Frontal cortex (tissue), 3 donors: ENCODE measurements at regions not wholly inside any gene's neighbourhood (a gene's known extent, or its start where the extent isn't known, plus 50 kb on each side); places are given as distances from the start of the nearest gene placed in this dataset.

Experiments
- DNase-seq, 2 donors: peaks; one replicate each; pipeline ENCODE4 v3.0.0; 2012; ENCODE audit warnings: low spot score in 2 of 2
- FAIRE-seq: peaks from 2 replicates; lab custom pipeline; 2012; peaks lifted over from hg19 to GRCh38; lab: Jason Lieb, UNC
- donor health status: control.
- donor health status: control.
- donor health status: control.

GRCh38 chr2:125444106-125444505 lies 1211.9 kb upstream of the GYPC start:
- DNase-seq (no peak), FAIRE-seq (no peak)

- FAIRE-seq, result no peak
- no peak for DNase-seq
Measured at GRCh38 chr2:125445495-125445894, 1210.5 kb upstream of the GYPC start.

GRCh38 chr2:125450092-125450491 lies 1205.9 kb upstream of the GYPC start:
- DNase-seq, result no peak
- FAIRE-seq, result no peak

GRCh38 chr2:125455110-125455509 lies 1200.8 kb upstream of the GYPC start:
- DNase-seq (no peak), FAIRE-seq (no peak)

- no peak for DNase-seq
Measured at GRCh38 chr2:125456693-125457363, 1199.1 kb upstream of the GYPC start.

GRCh38 chr2:125471963-125472362 lies 1184.0 kb upstream of the GYPC start:
- no peak for FAIRE-seq

More at GRCh38 chr2:125456693-125457363, 1199.1 kb upstream of the GYPC start:
- FAIRE-seq, result no peak

GRCh38 chr2:125479143-125479636 lies 1176.8 kb upstream of the GYPC start:
- no peak for FAIRE-seq
- no peak for DNase-seq

More at GRCh38 chr2:125471963-125472362, 1184.0 kb upstream of the GYPC start:
- no peak for DNase-seq

GRCh38 chr2:125490308-125490707 lies 1165.7 kb upstream of the GYPC start:
- DNase-seq (no peak), FAIRE-seq (no peak)

GRCh38 chr2:125491663-125492062 lies 1164.3 kb upstream of the GYPC start:
- no peak for DNase-seq
- FAIRE-seq, result no peak

- DNase-seq, result no peak
Measured at GRCh38 chr2:125512313-125512712, 1143.6 kb upstream of the GYPC start.

GRCh38 chr2:125516496-125517109 lies 1139.4 kb upstream of the GYPC start:
- FAIRE-seq, result no peak

More at GRCh38 chr2:125512313-125512712, 1143.6 kb upstream of the GYPC start:
- peak; percentile 31 for FAIRE-seq

GRCh38 chr2:125526093-125526492 lies 1129.9 kb upstream of the GYPC start:
- FAIRE-seq, result no peak
- DNase-seq, result no peak

More at GRCh38 chr2:125516496-125517109, 1139.4 kb upstream of the GYPC start:
- no peak for DNase-seq

GRCh38 chr2:125535089-125535488 lies 1120.9 kb upstream of the GYPC start:
- DNase-seq (no peak), FAIRE-seq (no peak)

- no peak for DNase-seq
- FAIRE-seq, result no peak
Measured at GRCh38 chr2:125543968-125544514, 1111.9 kb upstream of the GYPC start.

- DNase-seq, result no peak
Measured at GRCh38 chr2:125553768-125554167, 1102.2 kb upstream of the GYPC start.

GRCh38 chr2:125554956-125555355 lies 1101.0 kb upstream of the GYPC start:
- FAIRE-seq (no peak), DNase-seq (no peak)

More at GRCh38 chr2:125553768-125554167, 1102.2 kb upstream of the GYPC start:
- no peak for FAIRE-seq

GRCh38 chr2:125559186-125559585 lies 1096.8 kb upstream of the GYPC start:
- FAIRE-seq, result no peak
- no peak for DNase-seq

- no peak for FAIRE-seq
- no peak for DNase-seq
Measured at GRCh38 chr2:125560855-125561254, 1095.1 kb upstream of the GYPC start.

- FAIRE-seq, result no peak
- DNase-seq, result no peak
Measured at GRCh38 chr2:125561302-125561701, 1094.7 kb upstream of the GYPC start.

GRCh38 chr2:125562924-125563323 lies 1093.0 kb upstream of the GYPC start:
- no peak for FAIRE-seq
- DNase-seq, result no peak

GRCh38 chr2:125564471-125564870 lies 1091.5 kb upstream of the GYPC start:
- no peak for FAIRE-seq
- no peak for DNase-seq
